ENCODE measurements at regions not wholly inside any gene's neighbourhood (a gene's known extent, or its start where the extent isn't known, plus 50 kb on each side); places are given as distances from the start of the nearest gene placed in this dataset.

DNA sequence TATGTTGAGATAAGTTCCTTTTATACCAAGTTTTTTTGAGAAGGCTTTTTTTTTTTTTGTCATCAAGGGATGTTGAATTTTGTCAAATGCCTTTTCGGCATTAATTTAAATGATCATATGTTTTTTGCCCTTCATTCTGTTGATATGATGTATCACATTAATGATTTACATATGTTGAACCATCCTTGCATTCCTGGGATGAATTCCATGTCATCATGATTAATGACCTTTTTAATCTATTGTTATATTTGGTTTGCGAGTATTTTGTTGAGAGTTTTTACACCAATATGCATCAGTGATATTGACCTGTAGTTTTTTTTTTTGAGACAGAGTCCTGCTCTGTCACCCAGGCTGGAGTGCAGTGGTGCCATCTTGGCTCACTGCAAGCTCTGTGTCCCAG, 585.7 kb upstream of the FANCL start:
- DNase-seq (no peak), ATAC-seq (no peak)
- TF ChIP-seq CTCF (IDR thresholded peaks at IDR 0.05) = no peak
- intact Hi-C loops (cut with DNase I) = no loop called here
- H3K27me3 ChIP-seq (ENCODE audit: insufficient read depth in 3 of 3, low read length in 2 of 3) = no peaks in the 10 kb centered on the region
- H3K4me3 ChIP-seq = no peak overlapping the region
- no peak overlapping the region for H3K27ac ChIP-seq
- WGBS, 3 donors = 89 to 99% (median 95%) methylated on average over 2 of the region's 2 CpGs
- peaks cover 13% of the 10 kb centered on the region for H3K9me3 ChIP-seq
- H3K4me1 ChIP-seq = no peaks in the 10 kb centered on the region
- H3K36me3 ChIP-seq (ENCODE audit: insufficient read depth in 1 of 2, low read depth in 1 of 2) = no peaks in the 10 kb centered on the region

GRCh38 chr2:58812771-58813344, 571.7 kb upstream of the FANCL start:
- DNase-seq (no peak), ATAC-seq (no peak)
- 60 to 72% (median 62%) methylated on average over 4 of the region's 4 CpGs for WGBS, 3 donors
- Histone ChIP-seq H3K36me3 (ENCODE audit: insufficient read depth in 1 of 2, low read depth in 1 of 2) (no peaks in the 10 kb centered on the region), H3K27ac (no peak overlapping the region), H3K4me1 (no peaks in the 10 kb centered on the region), H3K27me3 (ENCODE audit: insufficient read depth in 3 of 3, low read length in 2 of 3) (no peaks in the 10 kb centered on the region), H3K9me3 (no peaks in the 10 kb centered on the region), H3K4me3 (no peak overlapping the region)
- intact Hi-C loops (cut with DNase I) = no loop called here
- no peak for TF ChIP-seq CTCF (IDR thresholded peaks at IDR 0.05)

GRCh38 chr2:58805126-58805525, 564.0 kb upstream of the FANCL start:
- TF ChIP-seq CTCF (IDR thresholded peaks at IDR 0.05) = no peak
- intact Hi-C loops (cut with DNase I) = no loop called here
- WGBS, 3 donors = 57 to 71% (median 65%) methylated on average over 1 of the region's 1 CpG
- DNase-seq = no peak
- H3K4me3 ChIP-seq = no peak overlapping the region
- no peaks in the 10 kb centered on the region for H3K9me3 ChIP-seq
- H3K36me3 ChIP-seq (ENCODE audit: insufficient read depth in 1 of 2, low read depth in 1 of 2) = no peaks in the 10 kb centered on the region
- no peak overlapping the region for H3K27ac ChIP-seq
- no peak for ATAC-seq
- H3K27me3 ChIP-seq (ENCODE audit: insufficient read depth in 3 of 3, low read length in 2 of 3) = no peaks in the 10 kb centered on the region
- no peaks in the 10 kb centered on the region for H3K4me1 ChIP-seq

DNA sequence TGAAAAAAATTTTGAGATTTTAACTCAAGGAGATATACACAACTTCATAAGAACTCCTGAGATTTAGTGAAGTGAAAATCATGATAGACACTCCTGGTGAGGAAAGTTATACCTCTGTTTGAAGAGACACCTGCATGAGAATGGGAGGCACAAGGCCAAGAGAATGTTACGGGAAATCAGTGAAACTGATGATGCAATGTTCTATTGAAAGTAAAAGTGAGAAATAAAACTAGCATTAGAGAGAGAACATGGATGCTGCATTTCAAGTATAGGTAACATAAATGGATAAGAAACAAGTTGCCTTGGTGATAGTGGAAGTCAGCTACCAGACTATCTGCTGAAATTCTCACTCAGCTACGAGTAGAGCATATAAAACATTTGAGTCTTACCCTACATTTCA, 562.1 kb upstream of the FANCL start:
- intact Hi-C loops (cut with DNase I) = no loop called here
- DNase-seq (no peak), ATAC-seq (no peak)
- no peak overlapping the region for H3K27ac ChIP-seq
- no peak overlapping the region for H3K4me3 ChIP-seq
- no peaks in the 10 kb centered on the region for H3K9me3 ChIP-seq
- TF ChIP-seq CTCF (IDR thresholded peaks at IDR 0.05) = no peak
- no peaks in the 10 kb centered on the region for H3K4me1 ChIP-seq
- H3K27me3 ChIP-seq (ENCODE audit: insufficient read depth in 3 of 3, low read length in 2 of 3) = no peaks in the 10 kb centered on the region
- no peaks in the 10 kb centered on the region for H3K36me3 ChIP-seq (ENCODE audit: insufficient read depth in 1 of 2, low read depth in 1 of 2)
- WGBS, 3 donors = 57 to 71% (median 64%) methylated on average over 2 of the region's 2 CpGs

DNA sequence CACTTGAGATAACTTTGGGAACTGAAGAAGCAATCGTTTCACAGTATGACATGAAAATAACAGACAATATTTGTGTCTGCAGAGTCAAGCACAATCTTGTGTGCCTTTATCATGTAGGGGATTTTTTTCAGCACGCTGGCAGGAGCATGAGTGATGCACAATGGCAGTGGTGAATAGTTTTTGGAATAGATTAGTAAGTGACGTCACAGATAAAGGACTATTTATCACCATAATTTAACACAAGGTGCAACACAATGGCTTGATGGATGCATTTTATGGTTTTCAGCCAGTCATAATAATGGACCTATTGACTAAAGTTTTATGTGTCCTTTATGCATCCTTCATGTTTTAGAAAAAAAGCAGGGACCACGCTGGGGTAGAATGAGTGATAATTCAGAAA, 559.8 kb upstream of the FANCL start:
- intact Hi-C loops (cut with DNase I) = no loop called here
- TF ChIP-seq CTCF (IDR thresholded peaks at IDR 0.05) = no peak
- no peak for DNase-seq
- no peaks in the 10 kb centered on the region for H3K27me3 ChIP-seq (ENCODE audit: insufficient read depth in 3 of 3, low read length in 2 of 3)
- H3K27ac ChIP-seq = no peak overlapping the region
- no peaks in the 10 kb centered on the region for H3K36me3 ChIP-seq (ENCODE audit: insufficient read depth in 1 of 2, low read depth in 1 of 2)
- WGBS, 3 donors = 70 to 80% (median 80%) methylated on average over 4 of the region's 4 CpGs
- no peaks in the 10 kb centered on the region for H3K4me1 ChIP-seq
- H3K9me3 ChIP-seq = no peaks in the 10 kb centered on the region
- no peak for ATAC-seq
- no peak overlapping the region for H3K4me3 ChIP-seq
